WTC11 (cell line): ENCODE measurements at regions not wholly inside any gene's neighbourhood (a gene's known extent, or its start where the extent isn't known, plus 50 kb on each side); places are given as distances from the start of the nearest gene placed in this dataset.

Experiments
- ATAC-seq: fragments of 200-7000 bp; cut with Tn5 transposase; 2 replicates; pipeline ENCODE4 v1.10.0; 2021; ENCODE audit warnings: mild to moderate bottlenecking, moderate library complexity
- CTCF ChIA-PET: fragments of 300-600 bp; sonication (Branson Sonifier 250); formaldehyde crosslinking; loops from one replicate; lab custom pipeline; 2021; ENCODE audit warnings: antibody characterized with exemption; lab: Charles Lee
- POLR2A ChIA-PET: fragments of 350-600 bp; sonication (Branson Sonifier 250); formaldehyde crosslinking; loops from one replicate; lab custom pipeline; 2021; ENCODE audit warnings: antibody characterized with exemption; lab: Charles Lee
- DNase-seq: peaks from one replicate; pipeline ENCODE4 v3.0.0; 2021; ENCODE audit warnings: low spot score
- H3K27ac Mint-ChIP-seq: 2 replicates; pipeline ENCODE4 v1.8.0; 2021; ENCODE audit warnings: mixed read lengths
- H3K27me3 Mint-ChIP-seq: 2 replicates; pipeline ENCODE4 v1.8.0; 2021; ENCODE audit warnings: low read depth, mild to moderate bottlenecking, moderate library complexity, mixed read lengths
- H3K36me3 Mint-ChIP-seq: 2 replicates; pipeline ENCODE4 v1.8.0; 2021; ENCODE audit warnings: mixed read lengths
- H3K4me1 Mint-ChIP-seq: 2 replicates; pipeline ENCODE4 v1.8.0; 2022; ENCODE audit warnings: mixed read lengths
- H3K4me3 Mint-ChIP-seq: 2 replicates; pipeline ENCODE4 v1.8.0; 2021; ENCODE audit warnings: mild to moderate bottlenecking, moderate library complexity, mixed read lengths
- H3K9me3 Mint-ChIP-seq: 2 replicates; pipeline ENCODE4 v1.8.0; 2021; ENCODE audit warnings: mixed read lengths
- CBFB ChIP-seq: sonication (generic); formaldehyde crosslinking; IDR thresholded peaks from 2 replicates; pipeline ENCODE4 v1.8.1; 2022; ENCODE audit warnings: mild to moderate bottlenecking, low read depth, missing genetic modification reagents
- CREB1 ChIP-seq: sonication (generic); formaldehyde crosslinking; IDR thresholded peaks from 2 replicates; pipeline ENCODE4 v1.8.0; 2023; ENCODE audit warnings: mild to moderate bottlenecking, missing genetic modification reagents
- FOXP1 ChIP-seq: sonication (generic); formaldehyde crosslinking; IDR thresholded peaks from 2 replicates; pipeline ENCODE4 v1.8.0; 2022; ENCODE audit warnings: missing genetic modification reagents, mild to moderate bottlenecking, moderate library complexity, borderline replicate concordance
- GABPB1 ChIP-seq: sonication (generic); formaldehyde crosslinking; IDR thresholded peaks from 2 replicates; pipeline ENCODE4 v1.8.1; 2023; ENCODE audit warnings: mild to moderate bottlenecking, missing genetic modification reagents
- IRF2 ChIP-seq: sonication (generic); formaldehyde crosslinking; IDR thresholded peaks from 2 replicates; pipeline ENCODE4 v1.8.0; 2022; ENCODE audit warnings: low read depth, missing genetic modification reagents, borderline replicate concordance
- JAZF1 ChIP-seq: fragments of 250-450 bp; sonication (Bioruptor Pico); IDR thresholded peaks from 2 replicates; pipeline ENCODE4 v1.9.0; 2021; ENCODE audit warnings: moderate library complexity, mild to moderate bottlenecking, inconsistent platforms
- MXD4 ChIP-seq: fragments of 250-450 bp; sonication (Bioruptor Pico); IDR thresholded peaks from 2 replicates; pipeline ENCODE4 v1.8.0; 2021; ENCODE audit warnings: mild to moderate bottlenecking, moderate library complexity, borderline replicate concordance
- PRRX2 ChIP-seq: fragments of 250-450 bp; sonication (Bioruptor Pico); IDR thresholded peaks from 2 replicates; pipeline ENCODE4 v1.8.0; 2021; ENCODE audit warnings: mild to moderate bottlenecking
- SMAD4 ChIP-seq: sonication (generic); formaldehyde crosslinking; IDR thresholded peaks from 2 replicates; pipeline ENCODE4 v1.8.0; 2022; ENCODE audit warnings: mild to moderate bottlenecking, missing genetic modification reagents
- ZBTB21 ChIP-seq: sonication (generic); formaldehyde crosslinking; IDR thresholded peaks from 2 replicates; pipeline ENCODE4 v1.8.1; 2023; ENCODE audit warnings: mild to moderate bottlenecking, missing genetic modification reagents, borderline replicate concordance
- ZNF416 ChIP-seq: fragments of 250-450 bp; sonication (Bioruptor Pico); IDR thresholded peaks from 2 replicates; pipeline ENCODE4 v1.9.0; 2021; ENCODE audit warnings: mild to moderate bottlenecking, inconsistent platforms
- ZNF423 ChIP-seq: fragments of 250-450 bp; sonication (Bioruptor Pico); IDR thresholded peaks from 2 replicates; pipeline ENCODE4 v2.1.2; 2022; ENCODE audit warnings: mild to moderate bottlenecking, moderate library complexity
- TF ChIP-seq, protein P1 (sequence below): sonication (generic); formaldehyde crosslinking; IDR thresholded peaks from 2 replicates; pipeline ENCODE4 v1.8.1; 2023; ENCODE audit warnings: mild to moderate bottlenecking, missing genetic modification reagents, moderate library complexity
- TF ChIP-seq, protein P2 (sequence below): sonication (generic); formaldehyde crosslinking; conservative IDR thresholded peaks from 2 replicates; pipeline ENCODE4 v1.8.1; 2022; ENCODE audit warnings: mild to moderate bottlenecking, missing genetic modification reagents
- TF ChIP-seq, protein P3 (sequence below): sonication (generic); formaldehyde crosslinking; IDR thresholded peaks from 2 replicates; pipeline ENCODE4 v1.8.1; 2023; ENCODE audit warnings: mild to moderate bottlenecking, missing genetic modification reagents
- TF ChIP-seq, protein P4 (sequence below): sonication (generic); formaldehyde crosslinking; IDR thresholded peaks from 2 replicates; pipeline ENCODE4 v1.8.1; 2023; ENCODE audit warnings: mild to moderate bottlenecking, missing genetic modification reagents, moderate library complexity
- TF ChIP-seq, protein P5 (sequence below): fragments of 250-450 bp; sonication (Bioruptor Pico); IDR thresholded peaks from 2 replicates; pipeline ENCODE4 v2.1.2; 2022; ENCODE audit warnings: mild to moderate bottlenecking, moderate library complexity
- TF ChIP-seq, protein P6 (sequence below): sonication (generic); formaldehyde crosslinking; IDR thresholded peaks from 2 replicates; pipeline ENCODE4 v1.8.0; 2022; ENCODE audit warnings: mild to moderate bottlenecking, missing genetic modification reagents

DNA sequence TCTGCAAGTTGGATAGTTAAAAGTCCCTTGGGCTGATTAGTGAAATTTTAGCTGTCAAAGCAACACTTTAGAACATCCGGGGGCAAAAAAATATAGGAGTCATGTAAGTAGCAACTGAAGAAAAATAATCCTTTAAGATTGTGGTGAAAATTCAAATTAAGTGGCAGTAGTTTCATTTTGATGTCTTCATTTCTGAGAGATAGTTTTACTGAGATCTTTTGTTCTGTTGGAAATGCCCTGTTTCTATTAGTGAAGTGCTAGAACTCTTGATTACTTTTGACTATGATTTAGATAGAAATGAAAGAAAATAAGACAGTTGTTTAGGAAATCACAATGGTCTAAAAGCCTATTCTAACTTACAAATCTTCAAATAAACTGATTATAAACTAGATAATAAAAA is 587.3 kb upstream of the MMS22L start:
- no peaks in the 10 kb centered on the region for H3K27me3 Mint-ChIP-seq
- ChIA-PET CTCF (no interaction called here), POLR2A (no interaction called here)
- no peak for ATAC-seq
- H3K4me1 Mint-ChIP-seq: peaks cover 29% of the 10 kb centered on the region
- H3K27ac Mint-ChIP-seq: 0 out of 2 replicates have a peak overlapping the region, but pooled peaks have one; percentile 5
- TF ChIP-seq, protein P1, sequence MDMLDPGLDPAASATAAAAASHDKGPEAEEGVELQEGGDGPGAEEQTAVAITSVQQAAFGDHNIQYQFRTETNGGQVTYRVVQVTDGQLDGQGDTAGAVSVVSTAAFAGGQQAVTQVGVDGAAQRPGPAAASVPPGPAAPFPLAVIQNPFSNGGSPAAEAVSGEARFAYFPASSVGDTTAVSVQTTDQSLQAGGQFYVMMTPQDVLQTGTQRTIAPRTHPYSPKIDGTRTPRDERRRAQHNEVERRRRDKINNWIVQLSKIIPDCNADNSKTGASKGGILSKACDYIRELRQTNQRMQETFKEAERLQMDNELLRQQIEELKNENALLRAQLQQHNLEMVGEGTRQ (CRISPR knock-in tag): no peak
- no peak for TF ChIP-seq CBFB
- H3K36me3 Mint-ChIP-seq: peaks cover 8% of the 10 kb centered on the region
- peaks cover 7% of the 10 kb centered on the region for H3K9me3 Mint-ChIP-seq
- no peak overlapping the region for H3K4me3 Mint-ChIP-seq
- DNase-seq: no peak

DNA sequence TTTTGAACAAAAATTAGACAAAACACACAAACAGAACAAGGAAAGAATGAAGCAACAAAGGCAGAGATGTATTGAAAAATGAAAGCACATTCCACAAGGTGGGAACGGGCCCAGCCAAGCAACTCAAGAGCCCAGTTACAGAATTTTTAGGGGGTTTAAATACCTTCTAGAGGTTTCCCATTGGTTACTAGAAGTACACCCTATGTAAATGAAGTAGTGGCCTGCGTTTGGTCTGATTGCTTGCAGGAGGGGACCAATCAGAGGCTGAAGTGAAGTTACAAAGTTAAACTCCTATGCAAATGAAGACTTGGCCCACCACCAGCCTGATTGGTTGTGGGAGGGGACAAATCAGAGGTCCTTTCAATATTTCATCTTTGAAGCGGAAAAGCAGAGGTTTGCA is 593.7 kb upstream of the MMS22L start:
- peak; percentile 51 for ATAC-seq
- H3K4me3 Mint-ChIP-seq: no peak overlapping the region
- H3K36me3 Mint-ChIP-seq: no peaks in the 10 kb centered on the region
- H3K27me3 Mint-ChIP-seq: no peaks in the 10 kb centered on the region
- POLR2A ChIA-PET: no interaction called here
- H3K4me1 Mint-ChIP-seq: peaks cover 23% of the 10 kb centered on the region
- no peak overlapping the region for H3K27ac Mint-ChIP-seq
- no peaks in the 10 kb centered on the region for H3K9me3 Mint-ChIP-seq
- no peak for DNase-seq
- CTCF ChIA-PET: no interaction called here
- TF ChIP-seq JAZF1 (CRISPR knock-in tag) (no peak), PRRX2 (CRISPR knock-in tag) (no peak), GABPB1 (CRISPR knock-in tag) (no peak), SMAD4 (no peak), ZNF416 (CRISPR knock-in tag) (no peak), FOXP1 (CRISPR knock-in tag) (no peak), CREB1 (no peak), ZBTB21 (no peak), ZNF423 (CRISPR knock-in tag) (no peak), IRF2 (no peak), MXD4 (CRISPR knock-in tag) (no peak)
- TF ChIP-seq, protein P2, sequence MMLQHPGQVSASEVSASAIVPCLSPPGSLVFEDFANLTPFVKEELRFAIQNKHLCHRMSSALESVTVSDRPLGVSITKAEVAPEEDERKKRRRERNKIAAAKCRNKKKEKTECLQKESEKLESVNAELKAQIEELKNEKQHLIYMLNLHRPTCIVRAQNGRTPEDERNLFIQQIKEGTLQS (CRISPR knock-in tag): no peak
- TF ChIP-seq, protein P3, sequence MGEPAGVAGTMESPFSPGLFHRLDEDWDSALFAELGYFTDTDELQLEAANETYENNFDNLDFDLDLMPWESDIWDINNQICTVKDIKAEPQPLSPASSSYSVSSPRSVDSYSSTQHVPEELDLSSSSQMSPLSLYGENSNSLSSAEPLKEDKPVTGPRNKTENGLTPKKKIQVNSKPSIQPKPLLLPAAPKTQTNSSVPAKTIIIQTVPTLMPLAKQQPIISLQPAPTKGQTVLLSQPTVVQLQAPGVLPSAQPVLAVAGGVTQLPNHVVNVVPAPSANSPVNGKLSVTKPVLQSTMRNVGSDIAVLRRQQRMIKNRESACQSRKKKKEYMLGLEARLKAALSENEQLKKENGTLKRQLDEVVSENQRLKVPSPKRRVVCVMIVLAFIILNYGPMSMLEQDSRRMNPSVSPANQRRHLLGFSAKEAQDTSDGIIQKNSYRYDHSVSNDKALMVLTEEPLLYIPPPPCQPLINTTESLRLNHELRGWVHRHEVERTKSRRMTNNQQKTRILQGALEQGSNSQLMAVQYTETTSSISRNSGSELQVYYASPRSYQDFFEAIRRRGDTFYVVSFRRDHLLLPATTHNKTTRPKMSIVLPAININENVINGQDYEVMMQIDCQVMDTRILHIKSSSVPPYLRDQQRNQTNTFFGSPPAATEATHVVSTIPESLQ: no peak
- TF ChIP-seq, protein P4, sequence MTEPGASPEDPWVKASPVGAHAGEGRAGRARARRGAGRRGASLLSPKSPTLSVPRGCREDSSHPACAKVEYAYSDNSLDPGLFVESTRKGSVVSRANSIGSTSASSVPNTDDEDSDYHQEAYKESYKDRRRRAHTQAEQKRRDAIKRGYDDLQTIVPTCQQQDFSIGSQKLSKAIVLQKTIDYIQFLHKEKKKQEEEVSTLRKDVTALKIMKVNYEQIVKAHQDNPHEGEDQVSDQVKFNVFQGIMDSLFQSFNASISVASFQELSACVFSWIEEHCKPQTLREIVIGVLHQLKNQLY (CRISPR knock-in tag): no peak
- TF ChIP-seq, protein P1 (CRISPR knock-in tag): no peak
- TF ChIP-seq, protein P5, sequence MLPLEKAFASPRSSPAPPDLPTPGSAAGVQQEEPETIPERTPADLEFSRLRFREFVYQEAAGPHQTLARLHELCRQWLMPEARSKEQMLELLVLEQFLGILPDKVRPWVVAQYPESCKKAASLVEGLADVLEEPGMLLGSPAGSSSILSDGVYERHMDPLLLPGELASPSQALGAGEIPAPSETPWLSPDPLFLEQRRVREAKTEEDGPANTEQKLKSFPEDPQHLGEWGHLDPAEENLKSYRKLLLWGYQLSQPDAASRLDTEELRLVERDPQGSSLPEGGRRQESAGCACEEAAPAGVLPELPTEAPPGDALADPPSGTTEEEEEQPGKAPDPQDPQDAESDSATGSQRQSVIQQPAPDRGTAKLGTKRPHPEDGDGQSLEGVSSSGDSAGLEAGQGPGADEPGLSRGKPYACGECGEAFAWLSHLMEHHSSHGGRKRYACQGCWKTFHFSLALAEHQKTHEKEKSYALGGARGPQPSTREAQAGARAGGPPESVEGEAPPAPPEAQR (CRISPR knock-in tag): no peak
- TF ChIP-seq, protein P6, sequence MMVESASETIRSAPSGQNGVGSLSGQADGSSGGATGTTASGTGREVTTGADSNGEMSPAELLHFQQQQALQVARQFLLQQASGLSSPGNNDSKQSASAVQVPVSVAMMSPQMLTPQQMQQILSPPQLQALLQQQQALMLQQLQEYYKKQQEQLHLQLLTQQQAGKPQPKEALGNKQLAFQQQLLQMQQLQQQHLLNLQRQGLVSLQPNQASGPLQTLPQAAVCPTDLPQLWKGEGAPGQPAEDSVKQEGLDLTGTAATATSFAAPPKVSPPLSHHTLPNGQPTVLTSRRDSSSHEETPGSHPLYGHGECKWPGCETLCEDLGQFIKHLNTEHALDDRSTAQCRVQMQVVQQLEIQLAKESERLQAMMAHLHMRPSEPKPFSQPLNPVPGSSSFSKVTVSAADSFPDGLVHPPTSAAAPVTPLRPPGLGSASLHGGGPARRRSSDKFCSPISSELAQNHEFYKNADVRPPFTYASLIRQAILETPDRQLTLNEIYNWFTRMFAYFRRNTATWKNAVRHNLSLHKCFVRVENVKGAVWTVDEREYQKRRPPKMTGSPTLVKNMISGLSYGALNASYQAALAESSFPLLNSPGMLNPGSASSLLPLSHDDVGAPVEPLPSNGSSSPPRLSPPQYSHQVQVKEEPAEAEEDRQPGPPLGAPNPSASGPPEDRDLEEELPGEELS (CRISPR knock-in tag): no peak
